SK-N-SH treated with all-trans-retinoic acid at 6 μM for 48 hours (cell line): ENCODE measurements at regions not wholly inside any gene's neighbourhood (a gene's known extent, or its start where the extent isn't known, plus 50 kb on each side); places are given as distances from the start of the nearest gene placed in this dataset.

Experiments
- ARNTL ChIP-seq: fragments of 450-650 bp; formaldehyde crosslinking; IDR thresholded peaks from 2 replicates; pipeline ENCODE4 v1.5.0; 2020; ENCODE audit warnings: low read depth, mild to moderate bottlenecking, moderate library complexity, borderline replicate concordance
- CREB5 ChIP-seq: fragments of 250-450 bp; sonication (Bioruptor Pico); IDR thresholded peaks from 2 replicates; pipeline ENCODE4 v1.5.1; 2020; ENCODE audit warnings: low read depth, mild to moderate bottlenecking, moderate library complexity
- ESRRG ChIP-seq: fragments of 250-450 bp; sonication (Bioruptor Pico); IDR thresholded peaks from 2 replicates; pipeline ENCODE4 v1.6.1; 2021; ENCODE audit warnings: mild to moderate bottlenecking
- PPARA ChIP-seq: fragments of 250-450 bp; sonication (Bioruptor Pico); IDR thresholded peaks from 2 replicates; pipeline ENCODE4 v1.5.0; 2020; ENCODE audit warnings: mild to moderate bottlenecking, borderline replicate concordance
- RARB ChIP-seq: fragments of 250-450 bp; sonication (Bioruptor Pico); IDR thresholded peaks from 2 replicates; pipeline ENCODE4 v1.8.0; 2021; ENCODE audit warnings: mild to moderate bottlenecking, moderate library complexity
- SNAI2 ChIP-seq: fragments of 250-450 bp; sonication (Bioruptor Pico); IDR thresholded peaks from 2 replicates; pipeline ENCODE4 v1.5.0; 2020; ENCODE audit warnings: mild to moderate bottlenecking, moderate library complexity
- TCF4 ChIP-seq: fragments of 250-450 bp; sonication (Bioruptor Pico); IDR thresholded peaks from 2 replicates; pipeline ENCODE4 v1.8.0; 2021; ENCODE audit warnings: mild to moderate bottlenecking, moderate library complexity, borderline replicate concordance
- TOX ChIP-seq: fragments of 250-450 bp; sonication (Bioruptor Pico); IDR thresholded peaks from 2 replicates; pipeline ENCODE4 v1.8.0; 2021; ENCODE audit warnings: mild to moderate bottlenecking, moderate library complexity, borderline replicate concordance
- ZFP3 ChIP-seq: fragments of 250-450 bp; sonication (Bioruptor Pico); IDR thresholded peaks from 2 replicates; pipeline ENCODE4 v1.5.0; 2020; ENCODE audit warnings: mild to moderate bottlenecking, moderate library complexity
- ZNF565 ChIP-seq: fragments of 450-650 bp; formaldehyde crosslinking; conservative IDR thresholded peaks from 2 replicates; pipeline ENCODE4 v1.5.0; 2020; ENCODE audit warnings: low read depth, mild to moderate bottlenecking, moderate library complexity
- ZNF70 ChIP-seq: fragments of 450-650 bp; formaldehyde crosslinking; IDR thresholded peaks from 2 replicates; pipeline ENCODE4 v1.5.0; 2020; ENCODE audit warnings: mild to moderate bottlenecking, moderate library complexity

GRCh38 chr12:85741046-85741445 lies 95.2 kb downstream of the RASSF9 start:
- TF ChIP-seq ARNTL (CRISPR knock-in tag) = no peak
- TF ChIP-seq TOX (CRISPR knock-in tag) = no peak
- no peak for TF ChIP-seq ESRRG (CRISPR knock-in tag)
- TF ChIP-seq ZFP3 (CRISPR knock-in tag) = no peak
- TF ChIP-seq CREB5 = no peak
- TF ChIP-seq SNAI2 (CRISPR knock-in tag) = no peak
- no peak for TF ChIP-seq PPARA (CRISPR knock-in tag)
- TF ChIP-seq TCF4 (CRISPR knock-in tag) = no peak
- TF ChIP-seq RARB = no peak
- TF ChIP-seq ZNF70 (CRISPR knock-in tag) = no peak
- TF ChIP-seq ZNF565 (CRISPR knock-in tag) = no peak
